ENCODE measurements at regions not wholly inside any gene's neighbourhood (a gene's known extent, or its start where the extent isn't known, plus 50 kb on each side); places are given as distances from the start of the nearest gene placed in this dataset.

- H2AFZ ChIP-seq (ENCODE audit: control insufficient read depth, low read depth, low read length), result no peak overlapping the region
- TF ChIP-seq NFYA (IDR thresholded peaks at IDR 0.05; ENCODE audit: borderline replicate concordance, low read depth, low read length) (no peak), MEF2A (IDR thresholded peaks at IDR 0.05; ENCODE audit: insufficient read depth, low read depth, low read length) (no peak), ZNF207 (IDR thresholded peaks at IDR 0.05; ENCODE audit: borderline replicate concordance) (no peak), SMAD5 (IDR thresholded peaks at IDR 0.05; ENCODE audit: low read depth) (no peak), CREM (IDR thresholded peaks at IDR 0.05; ENCODE audit: low read depth) (no peak), SPI1 (IDR thresholded peaks at IDR 0.05; ENCODE audit: borderline replicate concordance, insufficient read depth, low read depth, low read length) (no peak), POLR2A (IDR thresholded peaks at IDR 0.05; ENCODE audit: low read depth, low read length) (no peak), RCOR1 (conservative IDR thresholded peaks at IDR 0.05; ENCODE audit: low read depth, low read length) (no peak)
- WGBS (ENCODE audit: insufficient coverage, insufficient replicate concordance, low lambda C conversion rate, missing lambda C conversion rate), result 19% methylated on average over 2 of the region's 2 CpGs
- no peaks in the 10 kb centered on the region for H3K27me3 ChIP-seq (replicated peaks in 1 of 2; ENCODE audit: control insufficient read depth in 2 of 2, insufficient read depth in 2 of 2, low read length in 1 of 2)
- intact Hi-C loops (cut with micrococcal nuclease; ENCODE audit: unreplicated experiment) (no loop called here), in situ Hi-C loops (cut with MboI) (no loop called here)
- no peaks in the 10 kb centered on the region for H4K20me1 ChIP-seq (ENCODE audit: control insufficient read depth, insufficient read depth)
- ChIA-PET RAD21 (ENCODE audit: unreplicated experiment) (interaction anchor here (1.2 kb wide), 2 partner anchors 15 to 37 kb away, joined by 3 to 4 read pairs; no protein-coding TSS in a partner anchor), SMC1A (ENCODE audit: uncharacterized antibody, unreplicated experiment) (interaction anchor here (0.7 to 1.9 kb wide), 3 partner anchors 10 to 126 kb away, joined by 3 to 5 read pairs (median 3); no protein-coding TSS in a partner anchor), CTCF (interaction anchor here (0.7 to 3.6 kb wide), 4 partner anchors 25 to 180 kb away, joined by 3 to 15 read pairs (median 4); partner anchors contain the start of gene VEGFA), POLR2A (no interaction called here)
- H3K4me1 ChIP-seq (ENCODE audit: control insufficient read depth, insufficient read depth, low read length), result no peaks in the 10 kb centered on the region
- no peaks in the 10 kb centered on the region for H3K79me2 ChIP-seq (ENCODE audit: control insufficient read depth, insufficient read depth, low read length)
- peaks cover 10% of the 10 kb centered on the region; the same call in 2 of the 3 replicates for H3K9me3 ChIP-seq (replicated peaks; ENCODE audit: control insufficient read depth, insufficient read depth, low read length)
- H3K4me2 ChIP-seq (ENCODE audit: control insufficient read depth, insufficient read depth), result no peak overlapping the region
- DNase-seq (ENCODE audit: low read depth, low spot score) (no peak), FAIRE-seq (no peak), ATAC-seq (no peak)
- no peaks in the 10 kb centered on the region for H3K36me3 ChIP-seq (ENCODE audit: control insufficient read depth in 2 of 2, insufficient read depth in 2 of 2, low read length in 1 of 2)
- no TSS peak for BruUV-seq (replicated peaks)
- no peak overlapping the region for H3K9ac ChIP-seq (ENCODE audit: control insufficient read depth, insufficient read depth, low read length)
- H3K27ac ChIP-seq (ENCODE audit: control insufficient read depth, insufficient read depth), result no peak overlapping the region
- no peak overlapping the region for H3K4me3 ChIP-seq
Observed at GRCh38 chr6:43949551-43949991, 177.7 kb downstream of the MRPL14 start.
